ENCODE measurements at regions not wholly inside any gene's neighbourhood (a gene's known extent, or its start where the extent isn't known, plus 50 kb on each side); places are given as distances from the start of the nearest gene placed in this dataset.

GRCh38 chr16:52203096-52203495, 343.8 kb downstream of the TOX3 start:
- TF ChIP-seq GATA3 (IDR thresholded peaks at IDR 0.05; ENCODE audit: low read depth, low read length) (no peak), GATA2 (IDR thresholded peaks at IDR 0.05; ENCODE audit: low read depth, low read length) (no peak)

All from SH-SY5Y (cell line).